Neuronal stem cell (in vitro differentiated cells): ENCODE measurements at regions not wholly inside any gene's neighbourhood (a gene's known extent, or its start where the extent isn't known, plus 50 kb on each side); places are given as distances from the start of the nearest gene placed in this dataset.
"Not testable (repeated sequence)": the region's sequence is repeated elsewhere in the genome, so short reads cannot be mapped to it uniquely, and the experiment has no call there.

Experiments used
- DNase-seq: peaks from one replicate; pipeline ENCODE4 v3.0.0-alpha.2; 2013; ENCODE audit warnings: low spot score
- H2AFZ ChIP-seq: one replicate; pipeline ENCODE4 v1.6.1; 2013; ENCODE audit warnings: mild to moderate bottlenecking, low read length, inconsistent platforms
- H2AK5ac ChIP-seq: 2 replicates; pipeline ENCODE4 v1.6.1; 2013; ENCODE audit warnings: low read depth, mild to moderate bottlenecking, inconsistent platforms, low read length, moderate library complexity, mixed read lengths
- H2BK120ac ChIP-seq: 2 replicates; pipeline ENCODE4 v1.6.1; 2013; ENCODE audit warnings: low read depth, mild to moderate bottlenecking, inconsistent platforms, low read length, moderate library complexity, mixed read lengths
- H2BK12ac ChIP-seq: one replicate; pipeline ENCODE4 v1.6.1; 2013; ENCODE audit warnings: low read length, inconsistent platforms
- H2BK15ac ChIP-seq: 2 replicates; pipeline ENCODE4 v1.6.1; 2013; ENCODE audit warnings: mild to moderate bottlenecking, low read length, inconsistent platforms, mixed read lengths
- H2BK5ac ChIP-seq: one replicate; pipeline ENCODE4 v1.6.1; 2013; ENCODE audit warnings: inconsistent platforms, mild to moderate bottlenecking, low read length, moderate library complexity
- H3K14ac ChIP-seq: one replicate; pipeline ENCODE4 v1.6.1; 2013; ENCODE audit warnings: low read length, inconsistent platforms
- H3K18ac ChIP-seq: 2 replicates; pipeline ENCODE4 v1.6.1; 2013; ENCODE audit warnings: low read length, inconsistent platforms
- H3K23ac ChIP-seq: 2 replicates; pipeline ENCODE4 v1.6.1; 2013; ENCODE audit warnings: low read depth, mild to moderate bottlenecking, mixed read lengths, low read length, inconsistent platforms; ENCODE audit not compliant: poor library complexity
- H3K27ac ChIP-seq: replicated peaks from 3 replicates; pipeline ENCODE4 v1.5.1; 2013; ENCODE audit warnings: low read length, inconsistent platforms
- H3K27me3 ChIP-seq, 3 experiments: 2 replicates each; pipeline ENCODE4 v1.6.1; 2013; ENCODE audit warnings: low read length in 3 of 3, mild to moderate bottlenecking in 2 of 3, inconsistent platforms in 1 of 3, low read depth in 1 of 3, mixed read lengths in 1 of 3, moderate library complexity in 1 of 3; ENCODE audit not compliant: control insufficient read depth in 3 of 3, insufficient read depth in 3 of 3
- H3K36me3 ChIP-seq, 2 donors: replicated peaks in 1 of 2; 2 replicates each; pipeline ENCODE4 v1.6.1; 2013; ENCODE audit warnings: low read length in 2 of 2; ENCODE audit not compliant: control insufficient read depth in 2 of 2, insufficient read depth in 2 of 2
- H3K4ac ChIP-seq: 2 replicates; pipeline ENCODE4 v1.6.1; 2013; ENCODE audit warnings: inconsistent platforms, mild to moderate bottlenecking, low read length, moderate library complexity
- H3K4me1 ChIP-seq, 2 donors: 1 replicate in 1 of 2; 2 replicates in 1 of 2; pipeline ENCODE4 v1.6.1; 2013; ENCODE audit warnings: low read length in 2 of 2, low read depth in 1 of 2; ENCODE audit not compliant: control insufficient read depth in 2 of 2, insufficient read depth in 1 of 2
- H3K4me2 ChIP-seq: one replicate; pipeline ENCODE4 v1.6.1; 2013; ENCODE audit warnings: mild to moderate bottlenecking, low read length, inconsistent platforms; ENCODE audit not compliant: insufficient read depth, poor library complexity, severe bottlenecking
- H3K4me3 ChIP-seq, 2 donors: 2 replicates each; pipeline ENCODE4 v1.5.1; 2013; ENCODE audit warnings: low read length in 2 of 2, mild to moderate bottlenecking in 2 of 2, inconsistent platforms in 1 of 2, moderate library complexity in 1 of 2
- H3K79me1 ChIP-seq: one replicate; pipeline ENCODE4 v1.6.1; 2013; ENCODE audit warnings: low read depth, mild to moderate bottlenecking, inconsistent platforms, low read length, moderate library complexity
- H3K9ac ChIP-seq: one replicate; pipeline ENCODE4 v1.6.1; 2013; ENCODE audit warnings: mild to moderate bottlenecking, low read depth, low read length, inconsistent platforms; ENCODE audit not compliant: poor library complexity
- H3K9me3 ChIP-seq, 2 donors: replicated peaks in 1 of 2; 2 replicates each; pipeline versions ENCODE3 to v1.6.1; 2013; ENCODE audit warnings: low read length in 2 of 2, mild to moderate bottlenecking in 2 of 2, inconsistent platforms in 1 of 2, low read depth in 1 of 2, mixed read lengths in 1 of 2, moderate library complexity in 1 of 2; ENCODE audit not compliant: control insufficient read depth in 2 of 2, insufficient read depth in 1 of 2
- H4K8ac ChIP-seq: one replicate; pipeline ENCODE4 v1.6.1; 2013; ENCODE audit warnings: low read depth, mild to moderate bottlenecking, inconsistent platforms, low read length, moderate library complexity
- H4K91ac ChIP-seq: one replicate; pipeline ENCODE4 v1.6.1; 2013; ENCODE audit warnings: low read length, low read depth, mild to moderate bottlenecking, inconsistent platforms; ENCODE audit not compliant: poor library complexity
- WGBS, 2 donors: extraction: QIAGEN DNeasy Blood & Tissue Kit; methylation state at CpG; one replicate each; pipeline ENCODE4 v1.1.7; 2013; ENCODE audit warnings: missing lambda C conversion rate in 2 of 2, mixed read lengths in 1 of 2; ENCODE audit not compliant: insufficient read length in 2 of 2, insufficient replicate concordance in 1 of 2; ENCODE audit errors: extremely low coverage in 2 of 2; 5-methylcytosine and 5-hydroxymethylcytosine counted together

DNA sequence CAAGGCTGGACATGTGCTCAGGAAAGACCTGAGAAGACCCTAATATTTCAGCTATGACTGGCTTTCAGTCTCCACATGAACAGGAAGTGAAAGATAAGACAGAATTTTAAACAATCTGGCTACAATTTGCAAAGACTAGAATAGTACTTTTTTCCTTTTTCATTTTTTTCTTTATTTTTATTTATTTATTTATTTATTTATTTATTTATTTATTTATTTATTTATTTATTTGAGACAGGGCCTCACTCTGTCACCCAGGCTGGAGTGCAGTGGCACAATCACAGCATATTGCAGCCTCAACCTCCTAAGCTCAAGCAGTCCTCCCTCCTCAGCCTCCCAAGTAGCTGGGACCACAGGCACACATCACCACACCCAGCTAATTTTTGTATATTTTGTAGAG, 61.1 kb upstream of the PHF6 start:
- not testable (repeated sequence) for H4K8ac ChIP-seq

DNA sequence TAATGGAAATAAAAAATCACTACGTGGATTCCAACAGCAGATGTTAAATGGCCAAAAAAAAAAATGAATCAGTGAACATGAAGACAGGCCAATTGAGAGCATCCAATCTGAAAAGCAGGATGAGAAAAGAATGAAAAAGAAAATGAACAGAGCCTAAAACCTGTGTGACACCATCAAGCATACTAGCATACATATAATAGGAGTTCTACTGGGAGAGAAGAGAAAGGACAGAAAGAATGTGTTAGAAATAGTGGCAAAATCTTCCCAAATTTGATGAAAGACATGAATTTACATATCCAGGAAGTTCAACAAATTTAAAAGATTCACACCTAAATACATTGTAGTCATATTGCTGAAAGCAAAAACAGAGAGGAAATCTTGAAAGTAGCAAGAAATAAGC, 59.7 kb upstream of the PHF6 start:
- Histone ChIP-seq H3K79me1 (no peaks in the 10 kb centered on the region), H2BK5ac (no peak overlapping the region), H3K23ac (no peak overlapping the region), H3K18ac (no peak overlapping the region), H2BK120ac (no peak overlapping the region), H3K9me3 (no peaks in the 10 kb centered on the region), H4K91ac (no peak overlapping the region), H4K8ac (no peak overlapping the region), H3K4ac (no peak overlapping the region), H3K27me3 (no peaks in the 10 kb centered on the region), H2BK12ac (no peak overlapping the region), H2BK15ac (no peak overlapping the region), H3K9ac (no peak overlapping the region), H3K4me1 (no peaks in the 10 kb centered on the region), H2AFZ (no peak overlapping the region), H3K36me3 (no peaks in the 10 kb centered on the region), H3K27ac (no peak overlapping the region), H3K4me3 (no peak overlapping the region), H3K4me2 (no peak overlapping the region), H3K14ac (no peak overlapping the region), H2AK5ac (no peak overlapping the region)
- WGBS, 2 donors: no CpG with 5 or more reads among the region's 1 CpG
- no peak for DNase-seq

More for the DNA sequence above, 61.1 kb upstream of the PHF6 start:
- H3K4me2 ChIP-seq, H3K4me3 ChIP-seq, H3K27ac ChIP-seq, H3K18ac ChIP-seq, H3K9me3 ChIP-seq, H2BK5ac ChIP-seq, H3K9ac ChIP-seq, H2BK15ac ChIP-seq, H2BK12ac ChIP-seq, DNase-seq, H3K23ac ChIP-seq, H3K14ac ChIP-seq, H2BK120ac ChIP-seq, H3K36me3 ChIP-seq, H2AK5ac ChIP-seq, H3K4me1 ChIP-seq, H2AFZ ChIP-seq, H4K91ac ChIP-seq, H3K27me3 ChIP-seq, H3K4ac ChIP-seq, H3K79me1 ChIP-seq: not testable (repeated sequence)

DNA sequence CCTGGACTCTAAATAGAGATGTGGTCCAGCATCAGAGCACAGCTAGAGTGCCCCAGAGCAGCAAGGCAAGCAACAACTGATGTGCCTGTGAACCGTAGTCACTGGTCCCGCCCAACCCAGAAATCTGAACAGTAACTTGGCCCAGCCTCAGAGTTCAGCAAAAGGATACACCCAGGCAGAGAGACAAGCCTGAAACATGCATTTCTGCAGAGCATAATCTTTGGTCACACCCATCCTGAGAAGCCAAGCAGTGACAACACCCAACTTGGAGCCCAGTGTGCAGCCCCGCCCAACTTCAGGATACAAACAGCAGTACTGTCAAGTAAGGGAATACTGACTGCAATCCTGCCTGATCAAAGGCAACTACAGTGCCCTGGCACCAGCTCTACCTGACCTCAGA, 57.2 kb upstream of the PHF6 start:
- Histone ChIP-seq H3K9ac (no peak overlapping the region), H2AFZ (no peak overlapping the region), H3K36me3 (no peaks in the 10 kb centered on the region), H3K27ac (no peak overlapping the region), H2BK120ac (no peak overlapping the region), H2BK15ac (no peak overlapping the region), H3K4me1 (no peaks in the 10 kb centered on the region), H2AK5ac (no peak overlapping the region), H3K14ac (no peak overlapping the region), H3K18ac (no peak overlapping the region), H4K91ac (no peak overlapping the region), H3K27me3 (no peaks in the 10 kb centered on the region), H2BK5ac (no peak overlapping the region), H3K9me3 (no peaks in the 10 kb centered on the region), H3K23ac (no peak overlapping the region), H3K4me2 (no peak overlapping the region), H2BK12ac (no peak overlapping the region), H4K8ac (peak overlapping the region; percentile 17), H3K4ac (no peak overlapping the region), H3K4me3 (no peak overlapping the region), H3K79me1 (no peaks in the 10 kb centered on the region)
- no CpG with 5 or more reads among the region's 3 CpGs for WGBS, 2 donors
- DNase-seq: no peak
